ENCODE measurements at regions not wholly inside any gene's neighbourhood (a gene's known extent, or its start where the extent isn't known, plus 50 kb on each side); places are given as distances from the start of the nearest gene placed in this dataset.

GRCh38 chr2:239599299-239599698 is 198.5 kb upstream of the HDAC4 start:
- TF ChIP-seq CTCF (IDR thresholded peaks at IDR 0.05), result no peak
- Mint-ChIP-seq H3K4me1 (ENCODE audit: low read depth) (no peaks in the 10 kb centered on the region), H3K4me3 (no peak overlapping the region), H3K9me3 (peaks cover 66% of the 10 kb centered on the region), H3K36me3 (ENCODE audit: low read depth) (no peaks in the 10 kb centered on the region), H3K27me3 (ENCODE audit: insufficient read depth) (peaks cover 4% of the 10 kb centered on the region), H3K27ac (no peak overlapping the region)
- no peak for DNase-seq

- Mint-ChIP-seq H3K27me3 (ENCODE audit: insufficient read depth) (peaks cover 4% of the 10 kb centered on the region), H3K36me3 (ENCODE audit: low read depth) (no peaks in the 10 kb centered on the region), H3K4me1 (ENCODE audit: low read depth) (no peaks in the 10 kb centered on the region), H3K9me3 (peaks cover 65% of the 10 kb centered on the region), H3K27ac (no peak overlapping the region), H3K4me3 (no peak overlapping the region)
- no peak for TF ChIP-seq CTCF (IDR thresholded peaks at IDR 0.05)
- no peak for DNase-seq
Observed at GRCh38 chr2:239598732-239599090, 197.9 kb upstream of the HDAC4 start.

GRCh38 chr2:239598011-239598731 is 197.4 kb upstream of the HDAC4 start:
- no peak for TF ChIP-seq CTCF (IDR thresholded peaks at IDR 0.05)
- Mint-ChIP-seq H3K27me3 (ENCODE audit: insufficient read depth) (peaks cover 4% of the 10 kb centered on the region), H3K4me1 (ENCODE audit: low read depth) (no peaks in the 10 kb centered on the region), H3K9me3 (peaks cover 66% of the 10 kb centered on the region), H3K36me3 (ENCODE audit: low read depth) (no peaks in the 10 kb centered on the region), H3K4me3 (no peak overlapping the region), H3K27ac (no peak overlapping the region)
- no peak for DNase-seq

- no peak for TF ChIP-seq CTCF (IDR thresholded peaks at IDR 0.05)
- Mint-ChIP-seq H3K4me3 (no peak overlapping the region), H3K36me3 (ENCODE audit: low read depth) (peaks cover 5% of the 10 kb centered on the region), H3K27ac (no peak overlapping the region), H3K9me3 (peaks cover 69% of the 10 kb centered on the region), H3K4me1 (ENCODE audit: low read depth) (no peaks in the 10 kb centered on the region), H3K27me3 (ENCODE audit: insufficient read depth) (peaks cover 4% of the 10 kb centered on the region)
- no peak for DNase-seq
Observed at GRCh38 chr2:239597216-239597615, 196.4 kb upstream of the HDAC4 start.

GRCh38 chr2:239596792-239597191 is 196.0 kb upstream of the HDAC4 start:
- Mint-ChIP-seq H3K4me3 (no peak overlapping the region), H3K4me1 (ENCODE audit: low read depth) (no peaks in the 10 kb centered on the region), H3K9me3 (peaks cover 73% of the 10 kb centered on the region), H3K27me3 (ENCODE audit: insufficient read depth) (peaks cover 6% of the 10 kb centered on the region), H3K36me3 (ENCODE audit: low read depth) (peaks cover 9% of the 10 kb centered on the region), H3K27ac (no peak overlapping the region)
- no peak for DNase-seq
- no peak for TF ChIP-seq CTCF (IDR thresholded peaks at IDR 0.05)

Measured in HFFc6 (cell line).